Tibial nerve (tissue), 4 donors: ENCODE measurements at regions not wholly inside any gene's neighbourhood (a gene's known extent, or its start where the extent isn't known, plus 50 kb on each side); places are given as distances from the start of the nearest gene placed in this dataset.
A peak's percentile ranks its signal among the peaks of the same experiment; 100 is the strongest.

Experiments used
- DNase-seq, 2 donors: peaks; one replicate each; pipeline ENCODE4 v3.0.0-alpha.2; 2019; ENCODE audit warnings: low spot score in 2 of 2
- H3K27ac ChIP-seq, 4 donors: fragments of 200-600 bp; sonication (generic) in 3 of 4; one replicate each; pipeline ENCODE4 v1.5.1; 2017 to 2019; ENCODE audit warnings: mild to moderate bottlenecking in 1 of 4
- H3K27me3 ChIP-seq, 2 donors: fragments of 200-600 bp; sonication (generic) in 1 of 2; one replicate each; pipeline versions ENCODE4 v1.5.1 to v1.6.0; 2017 to 2019
- H3K36me3 ChIP-seq, 3 donors: fragments of 200-600 bp; sonication (generic); one replicate each; pipeline ENCODE4 v1.5.1; 2018 to 2019
- H3K4me1 ChIP-seq, 4 donors: fragments of 200-600 bp; sonication (generic) in 3 of 4; one replicate each; pipeline ENCODE4 v1.5.1; 2017 to 2019
- H3K4me3 ChIP-seq, 4 donors: fragments of 200-600 bp; sonication (generic) in 3 of 4; one replicate each; pipeline ENCODE4 v1.5.1; 2017 to 2019; ENCODE audit warnings: mild to moderate bottlenecking in 1 of 4, moderate library complexity in 1 of 4
- H3K9me3 ChIP-seq, 4 donors: fragments of 200-600 bp; sonication (generic) in 3 of 4; one replicate each; pipeline ENCODE4 v1.5.1; 2017 to 2019
- CTCF ChIP-seq, 5 experiments: fragments of 200-600 bp in 3 of 5; fragments of 450-650 bp in 2 of 5; sonication (generic) in 3 of 5; IDR thresholded peaks; one replicate each; pipeline ENCODE4 v1.5.1; 2016 to 2019; ENCODE audit warnings: antibody characterized with exemption in 5 of 5, mild to moderate bottlenecking in 3 of 5, moderate library complexity in 2 of 5
- EP300 ChIP-seq, 2 donors: sonication (generic); formaldehyde crosslinking; IDR thresholded peaks; one replicate each; pipeline ENCODE4 v1.6.1; 2017; ENCODE audit warnings: antibody characterized with exemption in 2 of 2, mild to moderate bottlenecking in 1 of 2
- POLR2A ChIP-seq, 2 donors: fragments of 450-650 bp; IDR thresholded peaks; one replicate each; pipeline ENCODE4 v1.6.1; 2017; ENCODE audit warnings: antibody characterized with exemption in 2 of 2, mild to moderate bottlenecking in 2 of 2, moderate library complexity in 2 of 2
- WGBS, 2 donors: methylation state at CpG; one replicate each; pipeline ENCODE4 v1.1.5; 2018; 5-methylcytosine and 5-hydroxymethylcytosine counted together

- TF ChIP-seq EP300 (IDR thresholded peaks at IDR 0.05), result no peak
- no peak for TF ChIP-seq POLR2A (IDR thresholded peaks at IDR 0.05)
- no peak for TF ChIP-seq CTCF (IDR thresholded peaks at IDR 0.05)
Measured at GRCh38 chr5:62954578-62954977, 376.0 kb downstream of the LRRC70 start.

GRCh38 chr5:62948301-62948700 lies 369.7 kb downstream of the LRRC70 start:
- 80 to 84% methylated on average over 1 of the region's 1 CpG for WGBS, 2 donors
- no peak overlapping the region for H3K4me3 ChIP-seq
- H3K4me1 ChIP-seq, result no peaks in the 10 kb centered on the region
- no peak for DNase-seq
- no peak overlapping the region for H3K27ac ChIP-seq
- no peaks in the 10 kb centered on the region for H3K9me3 ChIP-seq
- H3K27me3 ChIP-seq, result no peaks in the 10 kb centered on the region
- TF ChIP-seq CTCF (IDR thresholded peaks at IDR 0.05) (no peak), EP300 (IDR thresholded peaks at IDR 0.05) (no peak), POLR2A (IDR thresholded peaks at IDR 0.05) (no peak)
- H3K36me3 ChIP-seq, result no peaks in the 10 kb centered on the region

More at GRCh38 chr5:62954578-62954977, 376.0 kb downstream of the LRRC70 start:
- Histone ChIP-seq H3K27me3 (no peaks in the 10 kb centered on the region), H3K4me1 (no peaks in the 10 kb centered on the region), H3K27ac (no peak overlapping the region), H3K36me3 (no peaks in the 10 kb centered on the region), H3K9me3 (no peaks in the 10 kb centered on the region), H3K4me3 (no peak overlapping the region)
- 93 to 94% methylated on average over 2 of the region's 2 CpGs for WGBS, 2 donors
- no peak for DNase-seq

GRCh38 chr5:62942384-62942783 lies 363.8 kb downstream of the LRRC70 start:
- 29 to 51% methylated on average over 4 of the region's 4 CpGs for WGBS, 2 donors
- TF ChIP-seq POLR2A (IDR thresholded peaks at IDR 0.05) (no peak), CTCF (IDR thresholded peaks at IDR 0.05) (no peak), EP300 (IDR thresholded peaks at IDR 0.05) (no peak)
- Histone ChIP-seq H3K36me3 (no peaks in the 10 kb centered on the region), H3K9me3 (no peaks in the 10 kb centered on the region), H3K27me3 (no peaks in the 10 kb centered on the region), H3K4me3 (no peak overlapping the region), H3K27ac (no peak overlapping the region), H3K4me1 (peaks cover 0 to 15% (median 1%) of the 10 kb centered on the region in 4 donors)
- DNase-seq, result no peak

GRCh38 chr5:62938927-62939326 lies 360.3 kb downstream of the LRRC70 start:
- no peak for TF ChIP-seq CTCF (IDR thresholded peaks at IDR 0.05)
- Histone ChIP-seq H3K27ac (peak overlapping the region in 2 of 4 donors; percentile 69 to 76), H3K27me3 (no peaks in the 10 kb centered on the region), H3K4me1 (peaks cover 0 to 17% (median 2%) of the 10 kb centered on the region in 4 donors), H3K36me3 (no peaks in the 10 kb centered on the region), H3K4me3 (no peak overlapping the region), H3K9me3 (no peaks in the 10 kb centered on the region)
- WGBS, 2 donors, result 42 to 73% methylated on average over 3 of the region's 3 CpGs
- no peak for DNase-seq

GRCh38 chr5:62937661-62938558 lies 359.3 kb downstream of the LRRC70 start:
- 49 to 52% methylated on average over 3 of the region's 3 CpGs for WGBS, 2 donors
- H3K36me3 ChIP-seq, result no peaks in the 10 kb centered on the region
- DNase-seq, result peak in 1 of 2 donors; percentile 8
- H3K4me3 ChIP-seq, result no peak overlapping the region
- no peak for TF ChIP-seq POLR2A (IDR thresholded peaks at IDR 0.05)
- TF ChIP-seq EP300 (IDR thresholded peaks at IDR 0.05), result peak in 1 of 2 donors; percentile 62
- peaks cover 0 to 17% (median 2%) of the 10 kb centered on the region in 4 donors for H3K4me1 ChIP-seq
- no peaks in the 10 kb centered on the region for H3K9me3 ChIP-seq
- no peaks in the 10 kb centered on the region for H3K27me3 ChIP-seq
- H3K27ac ChIP-seq, result peak overlapping the region in 2 of 4 donors; percentile 69 to 76
